ENCODE measurements at regions not wholly inside any gene's neighbourhood (a gene's known extent, or its start where the extent isn't known, plus 50 kb on each side); places are given as distances from the start of the nearest gene placed in this dataset.

DNA sequence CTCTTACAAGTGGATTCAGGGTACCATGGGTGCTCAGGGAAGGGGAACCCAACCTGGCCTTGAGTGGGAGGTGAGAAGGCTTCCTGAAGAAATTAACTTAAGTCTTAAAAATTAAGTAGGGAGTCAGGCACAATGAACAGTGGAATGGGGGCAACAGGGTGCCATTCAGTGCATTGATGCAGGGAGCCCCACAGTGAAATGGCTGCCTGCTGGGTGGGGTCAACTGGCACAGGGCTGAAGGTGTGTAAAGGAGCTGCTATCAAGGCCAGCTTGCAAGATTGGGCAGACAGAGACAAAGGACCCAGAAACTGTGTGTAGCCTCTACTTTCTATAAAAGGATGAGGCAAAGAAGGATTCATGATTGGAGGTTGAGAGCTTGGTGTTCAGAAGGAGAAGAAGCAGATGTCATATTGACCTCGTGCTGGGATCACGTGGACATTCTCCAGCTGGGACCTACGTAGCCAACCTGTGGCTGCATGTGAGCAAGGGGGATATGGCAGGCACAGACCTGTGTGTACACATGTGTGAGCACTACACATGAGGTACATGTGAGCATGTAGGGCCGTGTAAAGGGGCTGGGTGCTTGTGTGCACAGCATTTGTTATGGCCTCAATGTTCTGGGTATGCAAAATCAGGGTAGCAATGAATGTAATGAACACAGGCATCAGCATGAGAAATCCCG, 209.5 kb upstream of the HAAO start:
- TF ChIP-seq, protein P1, sequence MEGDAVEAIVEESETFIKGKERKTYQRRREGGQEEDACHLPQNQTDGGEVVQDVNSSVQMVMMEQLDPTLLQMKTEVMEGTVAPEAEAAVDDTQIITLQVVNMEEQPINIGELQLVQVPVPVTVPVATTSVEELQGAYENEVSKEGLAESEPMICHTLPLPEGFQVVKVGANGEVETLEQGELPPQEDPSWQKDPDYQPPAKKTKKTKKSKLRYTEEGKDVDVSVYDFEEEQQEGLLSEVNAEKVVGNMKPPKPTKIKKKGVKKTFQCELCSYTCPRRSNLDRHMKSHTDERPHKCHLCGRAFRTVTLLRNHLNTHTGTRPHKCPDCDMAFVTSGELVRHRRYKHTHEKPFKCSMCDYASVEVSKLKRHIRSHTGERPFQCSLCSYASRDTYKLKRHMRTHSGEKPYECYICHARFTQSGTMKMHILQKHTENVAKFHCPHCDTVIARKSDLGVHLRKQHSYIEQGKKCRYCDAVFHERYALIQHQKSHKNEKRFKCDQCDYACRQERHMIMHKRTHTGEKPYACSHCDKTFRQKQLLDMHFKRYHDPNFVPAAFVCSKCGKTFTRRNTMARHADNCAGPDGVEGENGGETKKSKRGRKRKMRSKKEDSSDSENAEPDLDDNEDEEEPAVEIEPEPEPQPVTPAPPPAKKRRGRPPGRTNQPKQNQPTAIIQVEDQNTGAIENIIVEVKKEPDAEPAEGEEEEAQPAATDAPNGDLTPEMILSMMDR (conservative IDR thresholded peaks at IDR 0.05; ENCODE audit: low read length): no peak
- no peak for TF ChIP-seq EZH2phosphoT487 (IDR thresholded peaks at IDR 0.05; ENCODE audit: borderline replicate concordance)

Measured in Loucy (cell line).